GM19397 (cell line): ENCODE measurements at regions not wholly inside any gene's neighbourhood (a gene's known extent, or its start where the extent isn't known, plus 50 kb on each side); places are given as distances from the start of the nearest gene placed in this dataset.

Experiments
- ATAC-seq: cut with Tn5 transposase; IDR thresholded peaks from one replicate; pipeline ENCODE4 v1.9.1; 2021; ENCODE audit warnings: mild to moderate bottlenecking, moderate library complexity; ENCODE audit not compliant: unreplicated experiment

GRCh38 chr6:43858161-43859153 lies 88.4 kb downstream of the VEGFA start:
- no peak for ATAC-seq

DNA sequence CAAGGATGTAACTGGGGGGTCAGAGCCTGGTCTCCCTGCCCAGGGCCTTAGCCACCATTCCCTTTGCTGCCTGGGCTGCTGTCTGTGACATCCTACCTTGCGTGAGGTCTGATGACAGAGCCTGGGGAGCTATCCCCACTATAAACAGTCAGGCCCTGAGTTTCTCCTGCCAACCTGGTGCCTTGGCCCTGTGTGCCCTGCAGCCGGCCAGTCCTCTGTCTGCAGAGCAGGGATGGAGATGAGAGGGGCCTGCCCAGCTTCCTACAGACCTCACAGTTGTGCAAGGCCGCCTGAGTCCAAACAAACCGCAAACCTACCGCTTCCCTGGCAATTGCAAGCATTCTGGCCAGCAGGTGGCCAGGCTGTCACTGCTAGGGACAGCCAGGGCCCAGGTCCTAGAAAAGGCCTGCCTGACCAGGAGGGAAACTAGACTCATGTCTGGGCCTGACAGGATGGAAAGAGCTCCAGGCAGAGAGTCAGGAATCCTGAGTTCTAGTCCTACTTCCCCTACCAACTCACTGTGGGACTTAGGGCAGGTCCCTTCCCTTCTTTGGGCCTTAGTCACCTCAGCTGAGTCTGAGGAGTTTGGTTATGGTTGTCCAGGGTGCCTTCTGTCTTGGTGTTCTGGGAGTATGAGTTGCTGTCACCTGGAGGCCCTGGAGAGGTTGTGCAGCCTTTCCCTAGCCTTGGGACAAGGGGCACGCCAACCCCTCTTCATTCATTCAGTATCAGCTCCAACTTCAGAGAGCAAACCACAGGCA lies 86.2 kb downstream of the VEGFA start:
- no peak for ATAC-seq

DNA sequence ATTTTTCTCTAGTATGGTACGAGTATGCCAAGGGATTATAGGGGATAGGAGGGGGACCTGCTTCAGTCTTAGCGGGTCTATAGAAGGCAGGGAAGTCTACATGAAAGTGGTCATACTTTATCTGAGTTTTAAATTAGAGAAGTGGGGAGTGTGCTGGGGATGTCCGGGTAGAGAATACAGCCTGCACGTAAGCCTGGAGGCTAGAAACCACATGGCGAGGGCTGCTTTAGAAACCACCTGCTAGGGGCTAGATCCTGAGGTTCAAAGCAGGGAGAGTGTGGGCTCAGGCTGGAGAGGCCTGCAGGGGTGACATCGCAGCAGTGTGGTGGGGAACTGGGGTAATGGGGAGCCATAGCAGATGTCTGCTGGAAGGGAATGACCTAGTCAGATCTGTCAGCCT lies 85.2 kb downstream of the VEGFA start:
- no peak for ATAC-seq

DNA sequence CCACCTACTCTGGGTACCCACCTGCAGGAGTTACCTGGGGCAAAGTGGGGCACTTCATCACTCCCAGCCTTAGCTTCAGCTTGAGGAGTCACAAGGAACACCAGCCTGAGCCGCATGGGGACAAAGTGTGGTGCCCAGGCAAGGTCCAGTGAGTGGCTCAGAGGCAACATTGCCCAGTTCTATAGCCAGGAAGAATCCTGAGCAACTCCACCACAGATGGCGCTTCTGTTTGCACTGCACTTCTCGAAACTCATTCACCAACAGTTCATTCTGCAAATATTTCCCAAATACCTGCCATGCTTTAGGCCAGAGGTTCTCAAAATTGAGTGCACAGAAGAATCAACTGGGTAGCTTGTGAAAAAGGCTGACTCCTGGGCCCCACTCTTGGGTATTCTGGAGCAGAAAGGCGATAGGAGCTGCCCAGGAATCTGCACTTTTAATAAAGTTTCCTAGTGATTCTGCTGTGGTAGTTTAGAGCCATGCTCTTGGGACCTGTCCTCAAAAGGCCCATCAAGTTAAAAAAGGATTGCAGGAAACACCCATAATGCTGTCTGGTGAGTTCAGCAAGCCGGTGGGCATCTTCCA lies 83.1 kb downstream of the VEGFA start:
- no peak for ATAC-seq

DNA sequence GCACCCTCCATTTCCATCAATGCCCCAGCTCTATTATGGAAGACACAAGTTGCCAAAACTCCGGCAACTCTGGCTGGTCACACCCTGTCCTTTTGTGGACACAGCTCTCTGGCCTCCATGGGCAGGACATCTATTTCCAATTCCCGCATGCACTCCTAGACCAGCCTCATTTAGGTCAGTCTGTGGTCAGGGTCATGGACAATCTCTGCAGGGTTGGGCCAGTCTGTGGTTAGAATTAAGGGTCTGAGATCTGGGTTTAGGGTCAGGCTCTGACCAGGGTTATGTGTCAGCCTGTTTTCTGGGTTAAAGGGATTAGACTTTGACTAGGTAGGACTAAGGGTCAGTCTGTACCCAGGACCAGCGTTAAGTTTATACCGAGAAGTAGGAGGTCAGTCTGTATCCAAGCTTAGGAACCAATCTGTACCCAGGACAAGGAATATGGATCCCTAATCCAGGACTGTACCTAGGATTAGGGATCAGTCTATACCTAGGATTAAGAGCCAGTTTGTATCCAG lies 82.4 kb downstream of the VEGFA start:
- no peak for ATAC-seq

GRCh38 chr6:43851204-43851865 lies 81.3 kb downstream of the VEGFA start:
- ATAC-seq = no peak

DNA sequence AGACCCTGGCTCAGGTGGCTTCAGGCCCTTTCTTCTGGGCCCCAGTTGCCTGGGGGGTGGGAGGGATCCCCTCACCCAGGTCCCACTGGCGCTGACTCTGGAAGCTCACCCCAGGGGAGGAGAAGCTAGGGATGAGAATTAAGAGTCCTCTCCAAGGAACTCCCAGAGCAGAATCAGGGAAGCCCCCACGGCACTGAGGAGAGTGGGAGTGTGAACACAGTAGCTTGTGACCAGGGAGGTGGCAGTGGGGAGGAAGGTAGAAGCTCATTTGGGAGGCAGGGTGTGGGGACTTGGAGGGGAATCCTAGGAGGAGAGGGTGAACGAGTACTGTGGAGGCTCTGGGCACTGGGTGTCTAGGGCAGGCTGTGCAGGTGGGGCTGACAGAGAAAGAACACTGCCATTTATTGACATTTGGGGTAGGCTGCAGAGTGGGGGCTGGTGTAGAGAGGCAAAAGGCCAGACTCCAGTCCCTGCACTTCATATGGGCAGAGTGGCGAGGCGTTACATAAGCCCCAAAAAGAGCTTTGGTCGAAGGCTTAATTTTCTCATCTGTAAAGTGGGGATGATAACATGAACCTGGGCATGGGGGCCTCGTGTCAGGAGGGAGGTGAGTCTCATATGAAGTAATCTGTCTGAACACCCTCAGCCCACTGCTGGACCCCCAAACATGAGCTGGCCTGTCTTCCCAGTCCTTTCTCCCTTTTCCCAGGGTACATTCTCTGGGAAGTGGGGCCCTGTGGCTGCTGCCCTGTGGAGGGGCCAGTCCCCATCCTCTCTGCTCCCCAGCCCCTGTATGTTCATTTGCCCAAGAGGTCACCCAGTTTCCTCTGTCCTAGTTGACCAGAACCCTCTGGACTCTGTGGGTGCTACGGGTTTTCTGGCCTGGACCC lies 80.5 kb downstream of the VEGFA start:
- ATAC-seq = no peak

- no peak for ATAC-seq
Measured at GRCh38 chr6:43849844-43850243, 79.8 kb downstream of the VEGFA start.

DNA sequence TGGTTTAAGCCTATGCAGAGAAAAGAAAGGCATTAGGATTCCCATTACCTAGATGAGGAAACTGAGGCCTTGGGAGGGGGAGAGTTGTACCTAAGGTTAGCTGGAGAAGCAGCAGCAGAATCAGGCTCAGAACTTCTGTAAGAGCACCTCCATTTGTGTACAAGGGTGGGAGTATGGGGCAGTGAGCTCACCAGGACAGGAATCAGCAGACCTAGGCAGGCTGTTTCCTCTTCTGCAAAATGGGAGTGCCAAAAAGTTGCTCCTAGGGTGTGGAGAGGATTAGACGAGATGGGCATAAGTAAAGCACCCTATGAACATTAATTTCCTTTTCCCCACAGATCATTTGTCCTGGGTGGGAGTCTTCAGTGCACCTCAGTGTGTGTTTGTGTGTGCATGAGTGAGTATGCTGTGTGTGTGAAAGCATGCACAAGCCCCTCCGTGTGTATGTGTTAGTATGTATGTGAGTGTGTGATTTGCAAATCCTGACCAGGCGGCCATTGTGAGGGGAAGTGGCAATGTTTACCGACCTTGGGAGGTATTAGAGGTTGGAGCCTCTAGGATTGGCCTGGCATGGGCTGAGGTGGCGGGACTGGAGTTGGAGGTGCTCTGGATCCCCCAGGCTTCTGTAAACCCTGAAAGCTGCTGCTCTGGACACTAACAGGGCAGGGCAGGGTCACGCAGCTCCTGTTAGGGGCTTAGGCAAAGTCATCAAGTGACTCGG lies 78.8 kb downstream of the VEGFA start:
- no peak for ATAC-seq

GRCh38 chr6:43847741-43848630 lies 78.0 kb downstream of the VEGFA start:
- ATAC-seq = no peak

- ATAC-seq = no peak
Measured at GRCh38 chr6:43846556-43846955, 76.5 kb downstream of the VEGFA start.

- ATAC-seq = no peak
Measured at GRCh38 chr6:43845646-43846045, 75.6 kb downstream of the VEGFA start.

- no peak for ATAC-seq
Measured at GRCh38 chr6:43843669-43844171, 73.7 kb downstream of the VEGFA start.

- no peak for ATAC-seq
Measured at GRCh38 chr6:43843097-43843645, 73.2 kb downstream of the VEGFA start.

DNA sequence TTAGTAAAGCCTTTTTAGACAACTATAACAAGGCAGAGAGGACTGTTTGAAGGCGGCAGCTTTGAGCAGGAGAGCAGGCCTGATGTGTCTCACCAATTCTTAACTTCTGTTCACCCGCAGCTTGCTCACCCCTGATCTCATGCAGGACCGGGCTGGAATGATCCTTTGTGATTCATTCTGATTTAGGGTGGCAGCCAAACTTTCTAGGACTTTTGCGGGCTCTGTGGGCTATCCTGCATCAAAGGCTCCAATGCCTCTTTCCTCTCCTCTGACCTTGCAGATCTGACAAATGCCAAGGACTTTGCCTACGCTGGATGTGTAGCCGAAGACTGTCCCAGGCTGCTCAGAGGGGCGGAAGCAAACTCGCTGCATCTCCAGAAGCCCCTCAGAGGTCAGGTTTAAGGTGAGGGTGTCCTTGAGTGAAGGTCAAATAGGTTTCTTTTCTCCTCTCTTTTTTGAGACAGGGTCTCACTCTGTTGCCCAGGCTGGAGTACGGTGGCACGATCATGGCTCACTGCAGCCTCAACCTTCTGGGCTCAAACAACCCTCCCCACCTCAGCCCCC lies 72.3 kb downstream of the VEGFA start:
- no peak for ATAC-seq

DNA sequence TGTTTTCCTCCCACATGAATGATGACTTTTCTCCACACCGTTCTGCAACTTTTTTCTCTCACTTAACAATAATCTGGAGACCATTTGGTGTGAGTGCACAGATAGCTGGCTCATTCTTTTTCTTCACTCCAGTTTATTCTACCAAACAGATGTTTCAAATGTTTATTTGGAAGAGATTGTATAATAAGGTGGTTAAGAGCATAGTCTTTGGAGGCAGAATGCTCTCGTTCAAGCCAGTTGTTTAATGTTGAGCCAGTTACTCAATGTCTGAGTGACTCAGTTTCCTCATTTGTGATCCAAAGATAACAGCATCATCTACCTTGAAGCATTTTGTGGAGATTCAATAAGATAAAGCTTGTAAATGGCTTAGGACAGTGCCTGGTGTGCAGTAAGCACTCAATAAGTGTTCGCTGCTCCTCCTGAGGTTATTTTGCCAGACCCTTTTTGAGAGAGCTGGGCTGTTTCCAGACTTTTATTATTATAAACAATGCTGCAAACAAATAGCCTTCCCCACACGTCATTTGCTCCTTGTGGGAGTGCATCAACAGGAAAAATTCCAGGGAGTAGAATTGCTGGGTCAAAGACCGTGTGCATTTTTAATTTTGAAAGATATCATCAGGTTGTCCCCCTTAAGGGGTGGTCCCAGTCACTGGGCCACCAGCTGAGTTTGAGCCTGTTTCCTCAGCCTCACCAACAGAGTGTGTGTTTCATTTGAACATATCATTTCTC lies 70.6 kb downstream of the VEGFA start:
- ATAC-seq = no peak
